ENCODE measurements at regions not wholly inside any gene's neighbourhood (a gene's known extent, or its start where the extent isn't known, plus 50 kb on each side); places are given as distances from the start of the nearest gene placed in this dataset.

DNA sequence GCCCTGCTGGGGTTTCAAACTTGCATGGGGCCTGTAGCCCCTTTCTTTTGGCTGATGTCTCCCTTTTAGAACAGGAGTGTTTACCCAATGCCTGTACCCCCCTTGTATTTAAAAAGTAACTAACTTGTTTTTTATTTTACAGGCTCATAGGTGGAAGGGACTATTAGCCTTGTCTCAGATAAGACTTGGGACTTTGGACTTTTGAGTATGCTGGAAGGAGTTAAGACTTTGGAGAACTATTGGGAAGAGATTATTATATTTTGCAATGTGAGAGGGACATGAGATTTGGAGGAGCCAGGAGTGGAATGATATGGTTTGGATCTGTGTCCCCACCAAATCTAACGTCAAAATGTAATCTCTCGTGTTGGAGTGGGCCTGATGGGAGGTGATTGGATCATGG is 314.9 kb upstream of the SP8 start:
- no peaks in the 10 kb centered on the region for H3K9me3 ChIP-seq (ENCODE audit: control insufficient read depth, insufficient read depth, low read length)
- H3K4me3 ChIP-seq (ENCODE audit: low read depth, low read length) = no peak overlapping the region

DNA sequence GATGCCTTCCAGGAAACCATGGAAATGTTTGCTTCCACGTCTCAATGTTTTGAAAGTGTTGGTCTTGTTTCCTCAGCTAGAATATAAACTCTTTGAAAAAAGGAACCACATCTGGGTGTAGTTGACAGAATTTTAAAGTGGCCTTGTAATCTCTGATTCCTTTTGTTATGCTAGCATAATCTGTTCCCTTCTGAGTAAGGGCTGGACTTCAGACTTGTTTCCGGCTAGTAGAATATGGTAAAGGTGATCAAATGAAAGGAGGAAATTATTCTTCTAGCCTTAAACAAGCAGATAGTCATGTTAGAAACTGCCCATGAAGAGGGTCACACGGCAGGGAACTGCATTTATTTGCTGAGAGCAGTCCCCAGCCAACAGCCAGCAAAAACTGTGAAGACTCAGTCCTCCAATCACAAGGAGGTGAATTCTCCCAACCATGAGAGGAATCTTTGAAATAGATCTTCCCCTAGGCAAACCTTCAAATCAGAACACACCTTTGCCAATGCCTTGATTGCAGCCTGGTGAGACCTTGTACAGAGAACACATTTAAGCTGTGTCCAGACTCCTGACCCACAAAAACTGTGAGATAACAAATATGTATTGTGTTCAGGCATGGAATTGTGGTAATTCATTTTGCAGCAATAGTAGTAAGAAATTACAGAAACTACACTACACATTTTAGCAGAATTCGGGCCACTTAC is 316.9 kb upstream of the SP8 start:
- Histone ChIP-seq H3K27me3 (ENCODE audit: control insufficient read depth, insufficient read depth, low read length) (no peaks in the 10 kb centered on the region), H3K4me3 (ENCODE audit: low read depth, low read length) (no peak overlapping the region), H3K9ac (ENCODE audit: low read depth, low read length) (no peak overlapping the region), H3K36me3 (ENCODE audit: control insufficient read depth, insufficient read depth, low read length) (no peaks in the 10 kb centered on the region), H3K4me1 (ENCODE audit: control insufficient read depth, insufficient read depth, low read length) (no peaks in the 10 kb centered on the region), H3K9me3 (ENCODE audit: control insufficient read depth, insufficient read depth, low read length) (no peaks in the 10 kb centered on the region)

More for the DNA sequence above, 314.9 kb upstream of the SP8 start:
- H3K4me1 ChIP-seq (ENCODE audit: control insufficient read depth, insufficient read depth, low read length) = no peaks in the 10 kb centered on the region
- H3K36me3 ChIP-seq (ENCODE audit: control insufficient read depth, insufficient read depth, low read length) = no peaks in the 10 kb centered on the region
- no peak overlapping the region for H3K9ac ChIP-seq (ENCODE audit: low read depth, low read length)
- no peaks in the 10 kb centered on the region for H3K27me3 ChIP-seq (ENCODE audit: control insufficient read depth, insufficient read depth, low read length)

DNA sequence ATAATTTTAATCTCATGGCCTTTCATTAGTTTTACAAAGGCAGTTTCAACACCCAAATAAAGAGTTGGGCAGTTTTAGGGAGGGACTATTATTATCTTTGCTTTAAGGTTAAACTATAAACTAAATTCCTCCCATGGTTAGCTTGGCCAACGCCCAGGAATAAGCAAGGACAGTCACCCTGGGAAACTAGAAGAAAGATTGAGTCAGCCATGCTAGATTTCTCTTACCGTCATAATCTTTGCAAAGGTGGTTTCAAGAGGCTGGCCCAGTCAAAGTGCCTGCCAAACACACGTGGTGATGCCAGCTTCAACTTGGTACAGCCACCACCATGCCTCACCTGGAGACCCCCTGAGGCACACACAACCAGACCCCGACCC is 317.4 kb upstream of the SP8 start:
- H3K9me3 ChIP-seq (ENCODE audit: control insufficient read depth, insufficient read depth, low read length) = no peaks in the 10 kb centered on the region
- no peaks in the 10 kb centered on the region for H3K4me1 ChIP-seq (ENCODE audit: control insufficient read depth, insufficient read depth, low read length)
- H3K27me3 ChIP-seq (ENCODE audit: control insufficient read depth, insufficient read depth, low read length) = no peaks in the 10 kb centered on the region
- H3K36me3 ChIP-seq (ENCODE audit: control insufficient read depth, insufficient read depth, low read length) = no peaks in the 10 kb centered on the region
- H3K4me3 ChIP-seq (ENCODE audit: low read depth, low read length) = no peak overlapping the region
- no peak overlapping the region for H3K9ac ChIP-seq (ENCODE audit: low read depth, low read length)

DNA sequence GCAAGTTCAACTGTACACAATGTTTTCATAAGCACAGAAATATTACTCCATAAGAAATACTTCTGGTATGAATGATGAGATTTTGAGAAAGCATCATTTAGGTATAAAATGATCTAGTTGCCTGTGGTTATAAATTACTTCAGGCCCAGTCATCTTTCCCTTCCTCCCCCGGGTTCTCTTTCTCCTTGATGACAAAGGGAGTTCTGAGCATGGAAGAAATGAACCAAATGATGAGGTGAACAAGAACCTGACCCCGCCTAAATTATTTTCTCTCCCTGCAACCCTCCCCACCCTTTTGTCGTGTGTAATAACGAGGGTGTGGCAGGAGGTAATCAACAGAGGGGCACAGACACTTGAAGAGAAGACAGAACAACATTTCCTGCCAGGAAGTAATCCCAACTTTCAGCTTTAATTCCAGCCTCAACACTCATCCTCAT is 319.6 kb upstream of the SP8 start:
- Histone ChIP-seq H3K9me3 (ENCODE audit: control insufficient read depth, insufficient read depth, low read length) (no peaks in the 10 kb centered on the region), H3K36me3 (ENCODE audit: control insufficient read depth, insufficient read depth, low read length) (no peaks in the 10 kb centered on the region), H3K27me3 (ENCODE audit: control insufficient read depth, insufficient read depth, low read length) (no peaks in the 10 kb centered on the region), H3K4me1 (ENCODE audit: control insufficient read depth, insufficient read depth, low read length) (no peaks in the 10 kb centered on the region), H3K4me3 (ENCODE audit: low read depth, low read length) (no peak overlapping the region), H3K9ac (ENCODE audit: low read depth, low read length) (no peak overlapping the region)

DNA sequence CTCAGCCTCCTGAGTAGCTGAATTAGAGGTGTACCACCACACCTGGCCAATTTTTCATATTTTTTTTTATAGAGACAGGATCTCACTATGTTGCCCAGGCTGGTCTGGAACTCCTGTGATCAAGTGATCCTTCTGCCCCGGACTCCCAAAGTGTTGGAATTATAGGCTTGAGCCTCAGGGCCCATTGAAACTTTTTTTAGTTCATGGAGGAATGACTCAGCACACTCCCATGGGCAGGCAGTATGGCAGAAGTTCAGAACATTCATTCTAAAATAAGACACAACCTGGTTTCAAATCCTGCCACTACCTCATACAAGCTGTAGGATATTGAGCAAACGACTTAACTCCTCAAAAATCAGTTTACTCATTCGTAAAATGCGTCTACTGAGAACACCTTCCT is 320.4 kb upstream of the SP8 start:
- no peaks in the 10 kb centered on the region for H3K27me3 ChIP-seq (ENCODE audit: control insufficient read depth, insufficient read depth, low read length)
- H3K36me3 ChIP-seq (ENCODE audit: control insufficient read depth, insufficient read depth, low read length) = no peaks in the 10 kb centered on the region
- no peak overlapping the region for H3K9ac ChIP-seq (ENCODE audit: low read depth, low read length)

DNA sequence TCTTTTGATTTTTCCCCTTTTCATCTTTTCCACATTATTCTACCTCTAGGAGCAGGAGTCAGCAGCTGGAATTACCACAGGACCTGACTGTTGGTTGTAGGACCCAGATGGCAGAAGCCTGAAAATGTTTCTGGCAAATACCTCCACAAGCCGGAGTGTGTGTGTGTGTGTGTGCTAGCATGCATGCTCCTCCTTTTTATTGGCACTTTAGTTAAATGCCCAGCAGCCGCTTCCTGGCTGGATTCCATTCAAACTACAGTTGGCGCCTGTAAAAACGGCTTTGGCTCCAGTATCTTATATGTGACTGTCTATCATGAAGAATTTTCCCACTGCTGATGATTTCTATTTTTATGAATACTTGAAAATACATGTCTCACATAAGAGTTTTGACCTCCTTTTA is 319.7 kb upstream of the SP4 start:
- Histone ChIP-seq H3K4me1 (ENCODE audit: control insufficient read depth, insufficient read depth, low read length) (no peaks in the 10 kb centered on the region), H3K27me3 (ENCODE audit: control insufficient read depth, insufficient read depth, low read length) (no peaks in the 10 kb centered on the region), H3K4me3 (ENCODE audit: low read depth, low read length) (no peak overlapping the region), H3K9ac (ENCODE audit: low read depth, low read length) (no peak overlapping the region), H3K36me3 (ENCODE audit: control insufficient read depth, insufficient read depth, low read length) (no peaks in the 10 kb centered on the region), H3K9me3 (ENCODE audit: control insufficient read depth, insufficient read depth, low read length) (no peaks in the 10 kb centered on the region)

More for the DNA sequence above, 320.4 kb upstream of the SP8 start:
- Histone ChIP-seq H3K9me3 (ENCODE audit: control insufficient read depth, insufficient read depth, low read length) (no peaks in the 10 kb centered on the region), H3K4me1 (ENCODE audit: control insufficient read depth, insufficient read depth, low read length) (no peaks in the 10 kb centered on the region), H3K4me3 (ENCODE audit: low read depth, low read length) (no peak overlapping the region)

DNA sequence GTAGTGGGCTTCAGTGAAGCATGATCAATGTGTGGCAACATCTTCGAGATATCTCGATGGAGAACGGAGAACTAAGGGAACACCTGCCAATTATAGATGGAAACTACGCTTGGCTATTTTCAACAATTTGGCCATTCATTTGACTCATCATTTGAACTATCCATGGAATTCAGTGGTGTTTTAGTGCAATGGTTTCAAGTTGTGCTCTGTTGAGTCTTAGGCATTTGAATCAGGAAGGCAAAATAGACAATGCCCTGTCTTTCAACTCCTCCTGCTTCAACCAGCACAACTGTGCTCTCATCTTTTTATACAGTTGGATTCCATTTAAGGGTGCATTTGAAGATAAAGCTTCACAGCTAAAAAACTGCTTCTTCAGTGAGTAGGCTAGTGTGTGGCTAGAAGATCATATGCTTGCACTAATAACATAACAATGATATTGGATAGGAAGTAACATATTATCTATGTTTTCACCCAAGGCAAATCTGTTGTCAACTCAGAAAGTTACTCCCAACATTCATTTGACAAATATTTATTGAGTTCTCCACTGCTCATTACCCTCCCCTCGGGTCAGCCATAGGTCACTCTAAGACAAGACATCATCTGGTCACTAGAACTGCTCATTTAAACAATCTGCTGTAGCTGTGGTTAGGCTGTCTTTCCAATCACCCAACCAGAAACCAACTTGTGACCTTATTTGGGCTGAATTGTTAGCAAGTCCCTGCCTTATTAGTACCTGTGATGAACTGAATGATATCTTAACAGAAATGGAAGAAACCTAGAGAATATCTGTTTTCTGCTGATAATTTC is 314.1 kb upstream of the SP4 start:
- Histone ChIP-seq H3K4me1 (ENCODE audit: control insufficient read depth, insufficient read depth, low read length) (no peaks in the 10 kb centered on the region), H3K27me3 (ENCODE audit: control insufficient read depth, insufficient read depth, low read length) (no peaks in the 10 kb centered on the region), H3K9ac (ENCODE audit: low read depth, low read length) (no peak overlapping the region), H3K4me3 (ENCODE audit: low read depth, low read length) (no peak overlapping the region), H3K9me3 (ENCODE audit: control insufficient read depth, insufficient read depth, low read length) (no peaks in the 10 kb centered on the region), H3K36me3 (ENCODE audit: control insufficient read depth, insufficient read depth, low read length) (no peaks in the 10 kb centered on the region)

DNA sequence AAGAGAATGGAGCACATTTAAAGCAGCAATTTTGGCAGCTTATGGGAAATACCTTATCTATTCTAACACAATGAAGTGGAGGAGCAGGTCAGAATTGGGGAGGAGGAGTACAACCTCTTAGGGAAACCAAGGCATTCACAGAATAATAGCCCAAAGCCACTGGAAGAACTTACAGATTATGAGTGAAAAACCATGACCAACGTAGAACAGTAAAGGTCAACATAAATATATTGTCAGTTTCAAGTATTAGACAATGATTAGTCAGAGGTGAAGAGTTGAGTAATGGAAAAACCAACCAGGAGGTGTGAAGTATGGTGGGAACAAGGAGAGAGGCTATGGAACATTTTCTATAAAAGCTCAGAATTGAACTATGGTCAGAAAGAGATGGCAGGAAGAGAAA is 304.3 kb upstream of the SP4 start:
- no peak overlapping the region for H3K4me3 ChIP-seq (ENCODE audit: low read depth, low read length)
- peaks cover 15% of the 10 kb centered on the region for H3K4me1 ChIP-seq (ENCODE audit: control insufficient read depth, insufficient read depth, low read length)
- no peaks in the 10 kb centered on the region for H3K36me3 ChIP-seq (ENCODE audit: control insufficient read depth, insufficient read depth, low read length)
- H3K9ac ChIP-seq (ENCODE audit: low read depth, low read length) = no peak overlapping the region
- H3K9me3 ChIP-seq (ENCODE audit: control insufficient read depth, insufficient read depth, low read length) = no peaks in the 10 kb centered on the region
- H3K27me3 ChIP-seq (ENCODE audit: control insufficient read depth, insufficient read depth, low read length) = peaks cover 23% of the 10 kb centered on the region

DNA sequence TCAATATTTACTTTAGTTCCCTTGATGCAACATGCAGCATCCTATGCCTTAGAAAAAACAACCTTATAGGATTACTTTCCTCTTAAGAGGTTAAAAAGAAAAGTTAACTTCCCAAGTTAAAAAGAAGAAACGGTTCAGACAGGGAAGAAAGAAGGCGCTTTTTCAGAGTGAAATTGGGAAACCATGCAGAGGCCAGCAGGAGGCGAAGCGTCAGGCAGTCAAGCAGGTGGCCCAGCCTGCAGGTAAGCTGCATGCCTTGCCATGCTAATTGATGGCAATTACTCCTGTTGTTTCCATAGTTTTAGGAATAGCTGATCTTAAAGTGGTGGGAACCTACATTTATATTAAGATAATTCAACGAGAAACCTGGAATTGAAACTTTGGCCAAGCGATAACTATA is 302.6 kb upstream of the SP4 start:
- no peaks in the 10 kb centered on the region for H3K9me3 ChIP-seq (ENCODE audit: control insufficient read depth, insufficient read depth, low read length)
- no peaks in the 10 kb centered on the region for H3K36me3 ChIP-seq (ENCODE audit: control insufficient read depth, insufficient read depth, low read length)
- no peak overlapping the region for H3K9ac ChIP-seq (ENCODE audit: low read depth, low read length)
- peaks cover 20% of the 10 kb centered on the region for H3K4me1 ChIP-seq (ENCODE audit: control insufficient read depth, insufficient read depth, low read length)
- H3K27me3 ChIP-seq (ENCODE audit: control insufficient read depth, insufficient read depth, low read length) = peaks cover 23% of the 10 kb centered on the region
- no peak overlapping the region for H3K4me3 ChIP-seq (ENCODE audit: low read depth, low read length)

DNA sequence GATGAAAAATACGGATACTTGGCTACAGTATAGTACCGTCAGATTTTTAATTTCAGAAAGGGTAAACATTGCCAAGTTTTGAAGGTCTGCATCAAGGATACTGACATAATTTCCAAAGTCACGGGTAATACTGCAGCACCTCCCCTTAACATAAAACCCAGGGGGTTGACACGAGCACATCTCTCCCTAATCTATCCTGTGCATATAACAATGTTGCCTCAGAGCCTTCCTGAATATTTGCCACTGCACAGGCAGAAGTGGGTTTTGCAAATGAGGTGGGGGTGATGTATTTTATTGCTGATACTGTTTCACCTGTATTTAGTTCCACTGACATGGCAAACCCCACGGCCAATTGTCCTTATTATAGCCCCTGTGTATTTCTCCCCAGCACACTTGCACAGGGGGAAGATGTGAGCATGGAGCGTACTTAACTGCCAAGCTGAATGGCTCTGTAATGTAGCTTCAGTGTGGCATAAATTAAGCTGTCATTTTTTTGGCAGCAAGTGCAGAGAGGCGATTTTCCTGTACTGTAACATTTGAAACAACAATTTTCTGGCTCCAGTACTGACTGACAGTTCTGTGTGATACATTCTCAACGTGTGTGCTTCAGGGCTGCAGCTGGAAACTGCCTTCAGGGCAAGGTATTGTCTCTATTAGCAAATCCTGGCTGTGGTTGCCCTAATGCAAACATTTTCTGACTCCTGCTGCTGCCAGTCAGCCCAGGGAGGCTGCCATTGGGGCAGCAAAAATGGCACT is 299.6 kb upstream of the SP4 start:
- Histone ChIP-seq H3K4me3 (ENCODE audit: low read depth, low read length) (no peak overlapping the region), H3K4me1 (ENCODE audit: control insufficient read depth, insufficient read depth, low read length) (peaks cover 20% of the 10 kb centered on the region), H3K9me3 (ENCODE audit: control insufficient read depth, insufficient read depth, low read length) (no peaks in the 10 kb centered on the region), H3K36me3 (ENCODE audit: control insufficient read depth, insufficient read depth, low read length) (no peaks in the 10 kb centered on the region), H3K9ac (ENCODE audit: low read depth, low read length) (no peak overlapping the region), H3K27me3 (ENCODE audit: control insufficient read depth, insufficient read depth, low read length) (peaks cover 13% of the 10 kb centered on the region)

DNA sequence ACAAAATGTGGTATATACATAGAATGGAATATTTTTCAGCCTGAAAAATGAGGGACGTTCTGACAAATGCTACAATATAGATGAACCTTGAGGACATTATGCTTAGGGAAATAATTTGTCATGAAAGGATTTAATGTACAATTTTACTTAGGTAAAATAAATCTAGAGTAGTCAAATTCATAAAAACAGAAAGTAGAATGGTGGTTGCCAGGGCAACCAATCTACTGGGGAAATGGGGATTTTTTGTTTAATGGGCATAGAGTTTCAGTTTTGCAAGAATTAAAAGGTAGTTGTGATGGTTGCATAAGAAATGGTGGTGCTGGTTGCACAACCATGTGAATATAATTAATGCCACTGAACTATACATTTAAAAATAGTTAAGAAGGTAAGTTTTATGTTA is 296.0 kb upstream of the SP4 start:
- Histone ChIP-seq H3K9me3 (ENCODE audit: control insufficient read depth, insufficient read depth, low read length) (no peaks in the 10 kb centered on the region), H3K9ac (ENCODE audit: low read depth, low read length) (no peak overlapping the region), H3K27me3 (ENCODE audit: control insufficient read depth, insufficient read depth, low read length) (no peaks in the 10 kb centered on the region), H3K4me1 (ENCODE audit: control insufficient read depth, insufficient read depth, low read length) (peaks cover 8% of the 10 kb centered on the region), H3K4me3 (ENCODE audit: low read depth, low read length) (no peak overlapping the region), H3K36me3 (ENCODE audit: control insufficient read depth, insufficient read depth, low read length) (no peaks in the 10 kb centered on the region)
